H1 (cell line): ENCODE measurements at regions not wholly inside any gene's neighbourhood (a gene's known extent, or its start where the extent isn't known, plus 50 kb on each side); places are given as distances from the start of the nearest gene placed in this dataset.

ENCODE experiments used
- CTCF ChIA-PET: fragments of 300-600 bp; sonication (Branson Sonifier 250); formaldehyde crosslinking; loops from one replicate; lab custom pipeline; 2021; ENCODE audit not compliant: partially characterized antibody; lab: Charles Lee
- POLR2A ChIA-PET: fragments of 300-600 bp; sonication (Branson Sonifier 250); formaldehyde crosslinking; loops from one replicate; lab custom pipeline; 2021; ENCODE audit warnings: inconsistent platforms; ENCODE audit not compliant: partially characterized antibody; lab: Charles Lee
- DNase-seq, 2 experiments: peaks; one replicate each; pipeline versions ENCODE4 v3.0.0 to v3.0.0-alpha.2; 2010 to 2022; ENCODE audit warnings: low spot score in 2 of 2, low read depth in 1 of 2, mixed read lengths in 1 of 2
- FAIRE-seq: peaks from 2 replicates; lab custom pipeline; 2011; peaks lifted over from hg19 to GRCh38; lab: Jason Lieb, UNC
- H2AFZ ChIP-seq: 2 replicates; pipeline ENCODE4 v1.8.1; 2012; ENCODE audit warnings: low read length, inconsistent platforms
- H2AK5ac ChIP-seq: 2 replicates; pipeline ENCODE4 v1.6.1; 2013; ENCODE audit warnings: low read depth, low read length
- H2BK120ac ChIP-seq: replicated peaks from 2 replicates; pipeline ENCODE3; 2013; ENCODE audit warnings: low read depth, low read length, inconsistent platforms
- H2BK12ac ChIP-seq: 2 replicates; pipeline ENCODE4 v1.6.1; 2013; ENCODE audit warnings: low read depth, low read length
- H2BK15ac ChIP-seq: 2 replicates; pipeline ENCODE4 v1.6.1; 2013; ENCODE audit warnings: low read length
- H2BK20ac ChIP-seq: 2 replicates; pipeline ENCODE4 v1.6.1; 2013; ENCODE audit warnings: low read length
- H2BK5ac ChIP-seq: 2 replicates; pipeline ENCODE4 v1.6.1; 2013; ENCODE audit warnings: low read depth, low read length
- H3K14ac ChIP-seq: 2 replicates; pipeline ENCODE4 v1.6.1; 2013; ENCODE audit warnings: inconsistent platforms; ENCODE audit not compliant: insufficient read length
- H3K18ac ChIP-seq: 2 replicates; pipeline ENCODE4 v1.6.1; 2013; ENCODE audit warnings: low read length; ENCODE audit errors: extremely low read depth
- H3K23ac ChIP-seq: 2 replicates; pipeline ENCODE4 v1.6.1; 2013; ENCODE audit warnings: inconsistent platforms; ENCODE audit not compliant: insufficient read length
- H3K23me2 ChIP-seq: 2 replicates; pipeline ENCODE4 v1.6.1; 2013; ENCODE audit warnings: low read depth, low read length
- H3K27ac ChIP-seq: 2 replicates; pipeline ENCODE4 v1.6.1; 2011; ENCODE audit warnings: low read depth, low read length, inconsistent platforms
- H3K27me3 ChIP-seq, 4 experiments: replicated peaks in 1 of 4; 1 replicate in 1 of 4; 2 replicates in 3 of 4; pipeline versions ENCODE4 v1.6.1 to v1.8.1; 2011 to 2013; ENCODE audit warnings: low read length in 3 of 4, mild to moderate bottlenecking in 3 of 4, inconsistent platforms in 2 of 4, mixed read lengths in 2 of 4, moderate library complexity in 1 of 4; ENCODE audit not compliant: control insufficient read depth in 3 of 4, insufficient read depth in 3 of 4; ENCODE audit errors: extremely low read depth in 1 of 4
- H3K36me3 ChIP-seq, 4 experiments: 2 replicates each; pipeline versions ENCODE4 v1.6.1 to v1.8.1; 2011 to 2013; ENCODE audit warnings: mild to moderate bottlenecking in 4 of 4, low read length in 3 of 4, moderate library complexity in 2 of 4, control low read depth in 1 of 4, inconsistent platforms in 1 of 4; ENCODE audit not compliant: insufficient read depth in 4 of 4, control insufficient read depth in 2 of 4
- H3K4ac ChIP-seq: replicated peaks from 2 replicates; pipeline ENCODE3; 2013; ENCODE audit warnings: low read length, low read depth, mixed read lengths, inconsistent platforms; ENCODE audit not compliant: insufficient read length
- H3K4me1 ChIP-seq, 4 experiments: replicated peaks in 1 of 4; 1 replicate in 1 of 4; 2 replicates in 3 of 4; pipeline versions ENCODE4 v1.6.1 to v1.8.1; 2011 to 2013; ENCODE audit warnings: low read length in 3 of 4, inconsistent platforms in 2 of 4, mixed read lengths in 1 of 4; ENCODE audit not compliant: insufficient read depth in 4 of 4, control insufficient read depth in 3 of 4
- H3K4me2 ChIP-seq, 2 experiments: 2 replicates each; pipeline versions ENCODE4 v1.6.1 to v1.8.1; 2011 to 2013; ENCODE audit warnings: low read depth in 2 of 2, low read length in 2 of 2, control low read depth in 1 of 2, inconsistent platforms in 1 of 2, mild to moderate bottlenecking in 1 of 2; ENCODE audit not compliant: insufficient read depth in 1 of 2
- H3K4me3 ChIP-seq, 4 experiments: fragments of 200-600, 300-600 bp in 1 of 4; sonication (generic), shearing (Covaris generic), sonication (Bioruptor Twin) in 1 of 4; 2 replicates each; pipeline versions ENCODE4 v1.5.1 to v1.8.1; 2011 to 2016; ENCODE audit warnings: low read length in 4 of 4, low read depth in 3 of 4, control low read depth in 2 of 4, inconsistent platforms in 2 of 4, mild to moderate bottlenecking in 2 of 4, mixed read lengths in 1 of 4, moderate library complexity in 1 of 4; ENCODE audit not compliant: insufficient read depth in 2 of 4; ENCODE audit errors: extremely low read depth in 1 of 4
- H3K56ac ChIP-seq: replicated peaks from 2 replicates; pipeline ENCODE3; 2013; ENCODE audit warnings: low read depth, mild to moderate bottlenecking, mixed read lengths, low read length, inconsistent platforms; ENCODE audit not compliant: insufficient read length
- H3K79me1 ChIP-seq: 2 replicates; pipeline ENCODE4 v1.6.1; 2013; ENCODE audit warnings: low read depth, low read length, control low read depth
- H3K79me2 ChIP-seq, 2 experiments: 2 replicates each; pipeline versions ENCODE4 v1.6.1 to v1.8.1; 2012 to 2013; ENCODE audit warnings: low read length in 2 of 2, mild to moderate bottlenecking in 2 of 2, inconsistent platforms in 1 of 2; ENCODE audit not compliant: insufficient read depth in 2 of 2, control insufficient read depth in 1 of 2
- H3K9ac ChIP-seq, 4 experiments: replicated peaks in 1 of 4; 1 replicate in 1 of 4; 2 replicates in 3 of 4; pipeline versions ENCODE4 v1.6.1 to v1.8.1; 2011 to 2013; ENCODE audit warnings: low read depth in 3 of 4, low read length in 3 of 4, control low read depth in 2 of 4, mild to moderate bottlenecking in 2 of 4, moderate library complexity in 2 of 4, inconsistent platforms in 1 of 4; ENCODE audit errors: extremely low read depth in 1 of 4
- H3K9me3 ChIP-seq, 2 experiments: 2 replicates each; pipeline versions ENCODE4 v1.6.1 to v1.8.1; 2012 to 2013; ENCODE audit warnings: mild to moderate bottlenecking in 2 of 2, moderate library complexity in 2 of 2, control low read depth in 1 of 2, inconsistent platforms in 1 of 2, low read depth in 1 of 2, low read length in 1 of 2, mixed read lengths in 1 of 2; ENCODE audit not compliant: insufficient read depth in 2 of 2
- H4K20me1 ChIP-seq, 2 experiments: replicated peaks in 1 of 2; 2 replicates each; pipeline versions ENCODE3 to v1.8.1; 2011 to 2013; ENCODE audit warnings: inconsistent platforms in 2 of 2, low read length in 2 of 2, mild to moderate bottlenecking in 1 of 2; ENCODE audit not compliant: insufficient read depth in 2 of 2, control insufficient read depth in 1 of 2
- H4K5ac ChIP-seq: 2 replicates; pipeline ENCODE4 v1.6.1; 2013; ENCODE audit warnings: low read length, low read depth, mixed read lengths, inconsistent platforms; ENCODE audit not compliant: insufficient read length
- H4K8ac ChIP-seq: 2 replicates; pipeline ENCODE4 v1.8.0; 2013; ENCODE audit warnings: mild to moderate bottlenecking, moderate library complexity, low read length, inconsistent platforms; ENCODE audit not compliant: insufficient read depth; ENCODE audit errors: extremely low read depth
- H4K91ac ChIP-seq: replicated peaks from 2 replicates; pipeline ENCODE3; 2013; ENCODE audit warnings: low read length, mixed read lengths, inconsistent platforms; ENCODE audit not compliant: insufficient read length
- CHD1 ChIP-seq: IDR thresholded peaks from 2 replicates; pipeline ENCODE4 v1.6.1; 2012; ENCODE audit warnings: low read depth, low read length, improper control_type of control experiment
- CREB1 ChIP-seq: IDR thresholded peaks from 2 replicates; pipeline ENCODE4 v1.6.1; 2012; ENCODE audit warnings: inconsistent platforms
- EZH2 ChIP-seq: fragments of 200-600 bp; sonication (generic); IDR thresholded peaks from 2 replicates; pipeline ENCODE4 v1.7.1; 2012; ENCODE audit warnings: low read depth, mild to moderate bottlenecking, moderate library complexity, low read length, inconsistent platforms; ENCODE audit not compliant: severe bottlenecking
- KDM1A ChIP-seq: fragments of 200-600, 300-600 bp; sonication (generic); IDR thresholded peaks from 2 replicates; pipeline ENCODE4 v1.7.1; 2016; ENCODE audit warnings: mild to moderate bottlenecking, low read length, borderline replicate concordance
- KDM5A ChIP-seq: fragments of 200-600 bp; IDR thresholded peaks from 2 replicates; pipeline ENCODE4 v1.7.1; 2012; ENCODE audit warnings: mild to moderate bottlenecking, low read length, inconsistent platforms, mixed read lengths
- MAFK ChIP-seq: IDR thresholded peaks from 2 replicates; pipeline ENCODE4 v1.6.1; 2012; ENCODE audit warnings: low read depth, mild to moderate bottlenecking, improper control_type of control experiment, low read length
- NRF1 ChIP-seq: IDR thresholded peaks from 2 replicates; pipeline ENCODE4 v1.6.1; 2011; ENCODE audit warnings: mild to moderate bottlenecking, low read depth, low read length, improper control_type of control experiment
- POLR2A ChIP-seq, 2 experiments: IDR thresholded peaks; 1 replicate in 1 of 2; 2 replicates in 1 of 2; pipeline ENCODE4 v1.6.1; 2011; ENCODE audit warnings: low read depth in 2 of 2, low read length in 2 of 2, mild to moderate bottlenecking in 2 of 2; ENCODE audit errors: control extremely low read depth in 1 of 2
- RNF2 ChIP-seq: fragments of 200-900, 300-1000 bp; sonication (generic); IDR thresholded peaks from 2 replicates; pipeline ENCODE4 v1.7.1; 2016; ENCODE audit warnings: borderline replicate concordance, low read depth, mild to moderate bottlenecking, antibody characterized with exemption, low read length; ENCODE audit not compliant: poor library complexity, severe bottlenecking; ENCODE audit errors: missing control alignments
- SP4 ChIP-seq: IDR thresholded peaks from 2 replicates; pipeline ENCODE4 v1.6.1; 2012; ENCODE audit warnings: low read length, inconsistent platforms
- SUZ12 ChIP-seq: fragments of 200-600 bp; sonication (generic); IDR thresholded peaks from 2 replicates; pipeline ENCODE4 v1.6.1; 2012; ENCODE audit warnings: mild to moderate bottlenecking, inconsistent platforms, low read length, moderate library complexity, mixed read lengths

DNA sequence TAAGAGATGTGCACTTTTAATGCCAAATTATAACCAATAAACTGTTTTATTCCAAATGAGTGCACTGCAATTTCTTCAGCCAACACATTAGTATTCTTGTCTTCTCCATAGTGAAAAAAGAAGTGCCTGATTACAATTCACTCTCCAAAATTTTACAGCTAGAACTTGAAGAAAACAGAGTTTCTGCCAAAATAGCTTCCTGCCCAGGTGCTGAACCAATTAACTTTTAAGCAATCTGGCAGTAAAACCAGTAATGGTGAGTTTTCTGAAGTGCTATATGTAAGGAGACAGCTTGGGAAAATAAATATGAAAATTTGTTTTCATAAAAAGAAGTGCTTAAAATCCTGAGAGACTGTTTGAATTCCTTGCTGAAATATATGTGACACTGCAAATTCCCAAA lies 266.0 kb upstream of the NT5E start:
- Histone ChIP-seq H4K5ac (no peak overlapping the region), H3K14ac (no peak overlapping the region), H4K8ac (no peak overlapping the region), H3K4me2 (no peak overlapping the region), H3K9me3 (no peaks in the 10 kb centered on the region), H2BK12ac (no peak overlapping the region), H3K23ac (no peak overlapping the region), H2BK15ac (no peak overlapping the region), H3K79me2 (no peaks in the 10 kb centered on the region), H2BK5ac (no peak overlapping the region), H3K56ac (no peak overlapping the region), H3K23me2 (no peaks in the 10 kb centered on the region), H3K9ac (no peak overlapping the region), H3K36me3 (no peaks in the 10 kb centered on the region), H3K27me3 (no peaks in the 10 kb centered on the region), H2BK20ac (no peak overlapping the region), H4K91ac (no peak overlapping the region), H2AFZ (no peak overlapping the region), H2BK120ac (no peak overlapping the region), H3K4me1 (no peaks in the 10 kb centered on the region), H3K27ac (no peak overlapping the region), H2AK5ac (no peak overlapping the region), H4K20me1 (no peaks in the 10 kb centered on the region), H3K18ac (no peak overlapping the region), H3K79me1 (no peaks in the 10 kb centered on the region), H3K4ac (no peak overlapping the region), H3K4me3 (no peak overlapping the region)
- no peak for FAIRE-seq
- POLR2A ChIA-PET = no interaction called here
- CTCF ChIA-PET = no interaction called here
- no peak for DNase-seq
- TF ChIP-seq SP4 (no peak), EZH2 (no peak), KDM1A (no peak), NRF1 (no peak), RNF2 (no peak), MAFK (no peak), SUZ12 (no peak), KDM5A (no peak), CHD1 (no peak), CREB1 (no peak), POLR2A (IDR thresholded peaks at IDR 0.05; ENCODE audit: control extremely low read depth in 1 of 2, low read depth in 2 of 2, low read length in 2 of 2) (no peak)
